K562 (cell line): ENCODE measurements at regions not wholly inside any gene's neighbourhood (a gene's known extent, or its start where the extent isn't known, plus 50 kb on each side); places are given as distances from the start of the nearest gene placed in this dataset.
A peak's percentile ranks its signal among the peaks of the same experiment; 100 is the strongest.

Experiments
- ARID1B ChIP-seq: fragments of 450-650 bp; IDR thresholded peaks from 2 replicates; pipeline ENCODE4 v1.6.1; 2016; ENCODE audit warnings: antibody characterized with exemption, mild to moderate bottlenecking, inconsistent platforms
- CBFA2T2 ChIP-seq: fragments of 450-650 bp; conservative IDR thresholded peaks from 2 replicates; pipeline ENCODE4 v1.6.1; 2017; ENCODE audit warnings: mild to moderate bottlenecking
- CREB1 ChIP-seq, 2 experiments: sonication (generic) in 1 of 2; formaldehyde crosslinking in 1 of 2; IDR thresholded peaks; 2 replicates each; pipeline versions ENCODE4 v1.6.1 to v1.8.0; 2012 to 2022; ENCODE audit warnings: inconsistent platforms in 1 of 2, mild to moderate bottlenecking in 1 of 2, missing genetic modification reagents in 1 of 2, moderate library complexity in 1 of 2
- CREM ChIP-seq: IDR thresholded peaks from 2 replicates; pipeline ENCODE4 v1.6.1; 2014; ENCODE audit warnings: antibody characterized with exemption, low read depth
- CXXC5 ChIP-seq: fragments of 250-450 bp; sonication (Bioruptor Pico); IDR thresholded peaks from 2 replicates; pipeline ENCODE4 v1.8.0; 2022; ENCODE audit warnings: inconsistent platforms, mild to moderate bottlenecking, moderate library complexity
- JUND ChIP-seq, 2 experiments: IDR thresholded peaks; 2 replicates in 1 of 2; 3 replicates in 1 of 2; pipeline ENCODE4 v1.6.1; 2011; ENCODE audit warnings: borderline replicate concordance in 2 of 2, low read depth in 2 of 2, low read length in 2 of 2, improper control_type of control experiment in 1 of 2, missing biosample characterization in 1 of 2, missing genetic modification characterization in 1 of 2, missing genetic modification reagents in 1 of 2
- POLR2G ChIP-seq: fragments of 200-400 bp; formaldehyde crosslinking; IDR thresholded peaks from 2 replicates; pipeline ENCODE4 v1.6.1; 2017; ENCODE audit warnings: low read depth, mild to moderate bottlenecking, antibody characterized with exemption, low read length, moderate library complexity
- RBFOX2 ChIP-seq: fragments of 200-400 bp; formaldehyde crosslinking; IDR thresholded peaks from 2 replicates; pipeline ENCODE4 v1.6.1; 2017; ENCODE audit warnings: low read depth, mild to moderate bottlenecking, low read length, moderate library complexity
- RCOR1 ChIP-seq, 2 experiments: IDR thresholded peaks; 2 replicates each; pipeline ENCODE4 v1.6.1; 2012; ENCODE audit warnings: low read depth in 2 of 2, low read length in 2 of 2, borderline replicate concordance in 1 of 2, improper control_type of control experiment in 1 of 2
- SOX6 ChIP-seq: fragments of 450-650 bp; IDR thresholded peaks from 2 replicates; pipeline ENCODE4 v1.6.1; 2014; ENCODE audit warnings: mild to moderate bottlenecking
- TEAD1 ChIP-seq, 2 experiments: fragments of 450-650 bp in 1 of 2; sonication (generic) in 1 of 2; formaldehyde crosslinking; IDR thresholded peaks; 2 replicates each; pipeline versions ENCODE4 v1.4.0 to v1.8.0; 2020 to 2022; ENCODE audit warnings: mild to moderate bottlenecking in 2 of 2, missing genetic modification reagents in 1 of 2
- TEAD4 ChIP-seq, 2 experiments: sonication (generic) in 1 of 2; formaldehyde crosslinking in 1 of 2; IDR thresholded peaks; 2 replicates each; pipeline versions ENCODE4 v1.6.1 to v1.8.0; 2012 to 2022; ENCODE audit warnings: borderline replicate concordance in 1 of 2, inconsistent platforms in 1 of 2, low read length in 1 of 2, mild to moderate bottlenecking in 1 of 2, missing genetic modification reagents in 1 of 2

DNA sequence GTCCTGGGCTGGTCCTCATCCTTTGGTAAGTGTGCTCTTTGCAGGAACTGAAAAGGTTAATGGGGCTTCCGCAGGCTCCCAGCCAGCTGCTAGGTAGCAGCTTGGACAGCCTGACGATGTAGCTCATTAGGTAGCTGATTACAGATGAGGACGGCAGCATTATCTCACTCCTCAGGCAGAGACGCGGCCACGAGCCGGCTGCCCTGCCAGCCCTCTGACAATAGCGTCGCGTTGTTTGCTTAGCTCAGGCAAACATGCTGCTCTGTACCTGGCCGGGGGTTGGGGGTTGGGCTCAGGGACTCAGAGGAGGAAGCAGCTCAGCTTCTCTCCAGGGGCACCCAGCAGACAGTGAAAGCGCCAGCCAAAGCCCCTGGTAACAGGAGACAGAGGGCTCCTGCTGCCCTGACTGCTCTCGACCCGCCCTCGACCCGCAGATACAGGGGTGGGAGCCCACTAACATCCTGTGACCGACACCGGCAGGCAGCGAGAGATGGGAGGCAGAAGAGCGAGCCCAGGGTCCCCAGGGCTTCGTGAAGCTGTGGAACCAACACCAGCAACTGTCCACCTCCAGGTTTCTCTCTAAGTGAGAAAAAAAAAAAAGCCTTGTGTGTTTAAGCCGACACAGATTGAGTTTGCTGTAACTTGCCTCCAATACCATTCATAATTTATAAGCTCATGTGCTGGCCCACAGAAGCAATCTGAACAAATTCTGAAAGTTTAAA is 53.4 kb upstream of the DLK1 start (continued):
- TF ChIP-seq RCOR1 (IDR thresholded peaks at IDR 0.05; ENCODE audit: borderline replicate concordance in 1 of 2, low read depth in 2 of 2, low read length in 2 of 2), result 0 out of 4 replicates have a peak, but pooled peaks of 1 of the 2 experiments have one; percentile 25
- TF ChIP-seq CBFA2T2, result peak; percentile 74
- no peak for TF ChIP-seq JUND (IDR thresholded peaks at IDR 0.05; ENCODE audit: borderline replicate concordance, low read depth, low read length)
- TF ChIP-seq JUND (tag; IDR thresholded peaks at IDR 0.05; ENCODE audit: borderline replicate concordance, low read depth, low read length), result peak; percentile 13; the same call in 1 of the 3 replicates
- TF ChIP-seq CREM, result peak; percentile 10; the same call in 1 of the 2 replicates
- TF ChIP-seq TEAD1 (CRISPR knock-in tag; IDR thresholded peaks at IDR 0.05), result no peak
- TF ChIP-seq TEAD4 (IDR thresholded peaks at IDR 0.05; ENCODE audit: low read length), result 0 out of 2 replicates have a peak, but pooled peaks have one; percentile 22
- TF ChIP-seq TEAD4 (CRISPR knock-in tag; IDR thresholded peaks at IDR 0.05; ENCODE audit: borderline replicate concordance), result no peak
- TF ChIP-seq SOX6, result peak; percentile 68
- peak; percentile 68 for TF ChIP-seq CXXC5
- peak; percentile 43 for TF ChIP-seq ARID1B
- TF ChIP-seq CREB1 (IDR thresholded peaks at IDR 0.05), result 0 out of 2 replicates have a peak, but pooled peaks have one; percentile 21
- TF ChIP-seq CREB1 (CRISPR knock-in tag; IDR thresholded peaks at IDR 0.05), result no peak
- TF ChIP-seq RBFOX2, result peak; percentile 18; the same call in 1 of the 2 replicates
- TF ChIP-seq POLR2G, result 0 out of 2 replicates have a peak, but pooled peaks have one; percentile 20
- TF ChIP-seq, all 486 proteins: peak for 20
